ENCODE measurements at regions not wholly inside any gene's neighbourhood (a gene's known extent, or its start where the extent isn't known, plus 50 kb on each side); places are given as distances from the start of the nearest gene placed in this dataset.
"Not testable (repeated sequence)": the region's sequence is repeated elsewhere in the genome, so short reads cannot be mapped to it uniquely, and the experiment has no call there.

- no peak for DNase-seq
Measured at GRCh38 chr11:23893126-23893525, 603.7 kb upstream of the LUZP2 start.

- no peak for DNase-seq
Measured at GRCh38 chr11:23897453-23898286, 599.2 kb upstream of the LUZP2 start.

GRCh38 chr11:23903044-23903704, 593.7 kb upstream of the LUZP2 start:
- no peak for DNase-seq

- no peak for DNase-seq
Measured at GRCh38 chr11:23919455-23919854, 577.4 kb upstream of the LUZP2 start.

- DNase-seq, result no peak
Measured at GRCh38 chr11:23923357-23923756, 573.5 kb upstream of the LUZP2 start.

GRCh38 chr11:23924226-23924625, 572.6 kb upstream of the LUZP2 start:
- no peak for DNase-seq

- no peak for DNase-seq
Measured at GRCh38 chr11:23931443-23931842, 565.4 kb upstream of the LUZP2 start.

- DNase-seq, result no peak
Measured at GRCh38 chr11:23932485-23932898, 564.4 kb upstream of the LUZP2 start.

GRCh38 chr11:23933721-23934120, 563.1 kb upstream of the LUZP2 start:
- DNase-seq, result no peak

- not testable (repeated sequence) for DNase-seq
Measured at GRCh38 chr11:23934671-23935270, 562.1 kb upstream of the LUZP2 start.

- not testable (repeated sequence) for DNase-seq
Measured at GRCh38 chr11:23942117-23942815, 554.6 kb upstream of the LUZP2 start.

GRCh38 chr11:23944923-23945322, 551.9 kb upstream of the LUZP2 start:
- no peak for DNase-seq

GRCh38 chr11:23947883-23948282, 549.0 kb upstream of the LUZP2 start:
- DNase-seq, result no peak

- no peak for DNase-seq
Measured at GRCh38 chr11:23948851-23949250, 548.0 kb upstream of the LUZP2 start.

GRCh38 chr11:23953951-23954710, 542.7 kb upstream of the LUZP2 start:
- no peak for DNase-seq

GRCh38 chr11:23954730-23955129, 542.1 kb upstream of the LUZP2 start:
- DNase-seq, result no peak

GRCh38 chr11:23956586-23956985, 540.3 kb upstream of the LUZP2 start:
- no peak for DNase-seq

GRCh38 chr11:23957314-23957713, 539.5 kb upstream of the LUZP2 start:
- DNase-seq, result no peak

GRCh38 chr11:23959462-23959861, 537.4 kb upstream of the LUZP2 start:
- DNase-seq, result no peak

GRCh38 chr11:23961503-23962338, 535.1 kb upstream of the LUZP2 start:
- DNase-seq, result no peak

- DNase-seq, result no peak
Measured at GRCh38 chr11:23973244-23973643, 523.6 kb upstream of the LUZP2 start.

- DNase-seq, result no peak
Measured at GRCh38 chr11:23974051-23974450, 522.8 kb upstream of the LUZP2 start.

Data from CD4-positive, alpha-beta T cell treated with Interleukin-17A for 1 hour (primary cell).